HG03575 (cell line): ENCODE measurements at regions not wholly inside any gene's neighbourhood (a gene's known extent, or its start where the extent isn't known, plus 50 kb on each side); places are given as distances from the start of the nearest gene placed in this dataset.
"Not testable (repeated sequence)": the region's sequence is repeated elsewhere in the genome, so short reads cannot be mapped to it uniquely, and the experiment has no call there.

Source experiments
- ATAC-seq: cut with Tn5 transposase; IDR thresholded peaks from one replicate; pipeline ENCODE4 v1.9.1; 2021; ENCODE audit not compliant: unreplicated experiment, insufficient number of reproducible peaks, low FRiP score; ENCODE audit errors: extremely low read depth

DNA sequence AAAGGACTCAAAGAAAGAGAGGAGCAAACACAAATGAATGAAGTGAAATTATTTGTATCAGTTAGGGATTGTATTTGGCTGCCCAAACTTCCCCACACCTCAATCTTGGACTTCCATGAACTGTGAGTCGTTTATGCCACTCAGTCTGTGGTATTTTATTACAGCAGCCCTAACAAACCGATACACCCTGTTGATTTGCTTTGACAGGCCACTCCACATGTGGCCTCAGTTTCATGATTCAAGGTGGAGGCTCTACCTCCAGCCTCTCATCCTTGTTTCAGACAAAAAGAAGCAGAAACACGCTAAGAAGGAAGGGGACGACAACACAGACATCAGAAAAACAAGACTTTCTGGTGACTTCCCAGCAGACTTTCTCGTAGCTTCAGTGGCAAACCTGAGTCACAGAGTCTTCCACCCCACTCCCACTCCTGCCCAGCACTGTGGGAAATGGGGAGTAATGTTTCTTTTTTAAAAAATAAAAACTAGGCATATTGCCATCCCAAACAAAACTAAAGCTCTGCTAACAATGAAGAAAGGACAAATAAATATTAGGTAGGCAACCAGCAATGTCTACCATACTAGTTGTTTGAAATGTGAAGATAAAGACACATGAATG lies 52.2 kb upstream of the ABCA1 start:
- ATAC-seq, result no peak

GRCh38 chr9:104981543-104982129 lies 53.7 kb upstream of the ABCA1 start:
- no peak for ATAC-seq

DNA sequence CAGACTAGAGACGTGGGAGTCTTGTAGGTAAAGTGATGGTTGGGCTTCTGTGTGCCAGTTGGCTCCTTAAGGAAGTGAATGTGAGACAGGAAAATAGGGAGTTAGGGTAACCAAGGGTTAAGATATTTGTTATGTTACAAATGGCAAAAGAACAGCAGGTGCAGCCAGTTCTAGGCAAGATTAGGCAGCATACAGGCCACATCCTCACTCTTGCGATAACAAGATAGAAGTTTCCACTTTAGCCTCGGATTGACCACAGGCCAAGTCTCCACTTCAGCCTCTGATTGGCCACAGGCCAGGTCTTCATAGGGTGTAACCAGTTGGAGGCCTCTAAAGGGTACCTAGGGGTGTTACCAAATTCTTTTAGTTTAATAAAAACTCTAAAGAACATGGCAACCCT lies 54.6 kb upstream of the ABCA1 start:
- no peak for ATAC-seq

DNA sequence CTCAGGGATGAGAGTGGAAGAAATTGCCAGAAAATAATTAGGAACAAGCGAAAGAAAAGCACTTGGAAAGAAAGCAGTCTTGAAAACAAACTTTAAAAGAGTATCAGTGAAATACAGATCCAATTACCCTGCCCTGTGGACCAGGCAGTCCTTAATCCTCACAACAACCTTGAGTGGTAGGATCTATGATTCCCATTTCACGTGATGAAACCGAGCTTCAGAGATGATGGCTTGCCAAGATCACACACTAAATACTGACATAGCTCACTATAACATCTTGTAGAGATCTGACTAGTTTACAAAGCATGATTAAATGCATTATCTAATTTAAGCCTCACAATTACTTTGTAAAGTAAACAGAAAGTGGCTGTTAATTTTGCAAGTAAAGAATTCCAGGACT lies 55.5 kb upstream of the ABCA1 start:
- ATAC-seq, result no peak

GRCh38 chr9:104984121-104984520 lies 56.2 kb upstream of the ABCA1 start:
- no peak for ATAC-seq

DNA sequence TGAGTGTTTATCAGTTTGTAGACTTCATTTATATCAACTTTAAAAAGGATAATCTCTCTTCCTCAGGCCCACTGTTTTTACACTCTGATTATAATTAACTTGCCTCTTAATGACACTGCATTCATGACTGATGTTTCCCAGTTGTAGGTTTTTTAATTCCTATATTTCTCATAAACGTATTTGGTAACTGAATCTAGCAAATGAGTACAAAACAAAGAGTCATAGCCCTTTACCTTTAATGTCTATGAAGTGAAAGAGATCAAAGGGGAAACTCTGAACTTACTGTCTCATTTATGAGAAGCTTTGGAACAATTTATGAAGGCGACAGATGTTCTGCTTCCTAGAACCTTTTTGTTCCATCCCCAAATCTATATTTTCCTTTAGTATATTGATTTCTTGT lies 56.6 kb upstream of the ABCA1 start:
- ATAC-seq, result no peak

GRCh38 chr9:104984948-104985347 lies 57.0 kb upstream of the ABCA1 start:
- ATAC-seq, result no peak

DNA sequence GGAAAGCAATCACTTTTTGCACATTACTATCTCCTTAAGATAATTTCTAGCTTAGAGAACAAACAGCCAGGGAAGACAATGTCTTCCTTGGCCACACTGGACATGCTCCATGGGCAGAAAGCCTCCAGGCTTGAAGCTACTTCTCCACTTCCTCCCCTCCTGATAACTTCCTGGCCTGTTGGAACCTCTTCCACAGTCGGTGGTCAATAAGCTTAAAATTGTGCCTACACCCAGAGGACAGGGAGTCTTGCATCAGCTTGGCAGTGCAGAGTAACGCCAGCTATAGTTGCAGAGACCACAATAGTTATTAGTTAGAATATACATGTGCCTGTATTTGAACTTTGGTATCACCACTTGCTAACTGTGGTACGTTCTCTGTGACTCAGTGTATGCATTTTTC lies 58.1 kb upstream of the ABCA1 start:
- ATAC-seq, result no peak

DNA sequence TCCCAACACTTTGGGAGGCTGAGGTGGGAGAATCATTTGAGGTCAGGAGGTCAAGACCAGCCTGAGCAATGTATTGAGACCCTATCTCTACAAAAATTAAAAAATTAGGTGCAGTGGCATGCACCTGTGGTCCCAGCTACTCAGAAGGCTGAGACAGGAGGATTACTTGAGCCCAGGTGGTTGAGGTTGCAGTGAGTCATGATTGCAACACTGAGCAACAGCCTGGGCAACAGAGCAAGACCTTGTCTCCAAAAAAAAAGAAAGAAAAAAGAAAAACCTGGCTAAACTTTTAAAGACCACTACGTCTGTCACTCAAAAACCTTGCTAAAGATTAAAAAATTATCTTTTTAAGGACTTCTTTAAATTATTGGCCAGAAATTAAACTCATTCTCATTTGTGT lies 59.8 kb upstream of the ABCA1 start:
- no peak for ATAC-seq

DNA sequence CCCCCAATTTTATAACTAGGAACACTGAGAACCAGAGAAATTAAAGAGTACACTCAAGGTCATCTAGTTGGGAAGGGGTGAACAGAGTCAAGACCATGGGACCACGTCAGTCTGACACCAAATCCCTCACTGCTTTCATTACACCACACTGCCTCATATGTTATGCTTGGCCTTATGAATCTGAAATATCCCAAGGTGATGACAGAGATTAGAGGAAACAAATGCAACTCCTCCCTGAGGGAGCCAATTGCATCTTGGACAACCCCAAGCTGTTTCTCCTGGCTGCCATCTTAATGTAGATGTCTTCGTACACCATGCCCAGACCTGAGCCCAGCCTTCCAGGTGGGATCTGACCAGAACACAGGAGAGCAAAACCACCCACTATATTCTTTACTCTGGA lies 60.6 kb upstream of the ABCA1 start:
- no peak for ATAC-seq

DNA sequence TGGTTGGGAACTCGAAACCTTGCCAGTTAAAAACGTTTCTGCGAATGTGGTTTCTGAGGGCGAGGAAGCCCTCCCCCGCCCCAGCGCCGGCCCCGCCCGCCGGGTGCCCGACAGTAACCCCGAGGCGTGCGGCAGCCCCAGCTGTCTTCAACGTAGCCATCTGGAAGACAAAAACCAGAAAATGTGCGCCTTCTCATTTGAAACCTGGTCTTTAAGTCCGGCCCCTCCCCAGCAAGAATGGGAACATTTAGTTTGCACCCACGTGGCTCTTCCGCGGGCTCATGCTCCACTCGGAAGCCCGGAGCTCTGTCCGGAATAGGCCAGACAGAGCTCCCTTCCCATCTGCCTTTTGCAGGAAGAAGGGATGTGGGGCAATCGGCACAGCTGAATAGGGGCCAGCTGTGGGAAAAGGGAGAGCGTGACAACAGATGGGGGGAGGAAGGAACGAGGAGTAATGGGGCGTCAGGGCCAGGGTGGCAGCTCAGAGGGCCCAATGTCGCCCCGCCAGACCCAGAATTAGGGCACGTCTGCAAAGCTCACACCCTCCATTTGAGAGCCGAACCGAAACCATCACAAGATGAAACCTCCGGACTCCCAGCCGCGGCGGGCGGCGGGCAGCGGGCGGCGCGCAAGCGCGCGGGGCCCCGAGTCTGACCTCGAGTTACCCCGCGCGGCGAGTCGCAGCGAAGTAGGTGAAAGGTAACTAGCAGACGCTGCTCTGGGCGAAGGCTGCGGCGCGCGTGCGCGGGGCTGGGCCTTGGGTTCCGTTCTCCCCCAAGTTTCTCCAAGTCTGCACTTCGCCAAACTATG lies 63.4 kb upstream of the ABCA1 start:
- ATAC-seq, result peak; percentile 75

GRCh38 chr9:104992659-104993058 lies 64.7 kb upstream of the ABCA1 start:
- no peak for ATAC-seq

DNA sequence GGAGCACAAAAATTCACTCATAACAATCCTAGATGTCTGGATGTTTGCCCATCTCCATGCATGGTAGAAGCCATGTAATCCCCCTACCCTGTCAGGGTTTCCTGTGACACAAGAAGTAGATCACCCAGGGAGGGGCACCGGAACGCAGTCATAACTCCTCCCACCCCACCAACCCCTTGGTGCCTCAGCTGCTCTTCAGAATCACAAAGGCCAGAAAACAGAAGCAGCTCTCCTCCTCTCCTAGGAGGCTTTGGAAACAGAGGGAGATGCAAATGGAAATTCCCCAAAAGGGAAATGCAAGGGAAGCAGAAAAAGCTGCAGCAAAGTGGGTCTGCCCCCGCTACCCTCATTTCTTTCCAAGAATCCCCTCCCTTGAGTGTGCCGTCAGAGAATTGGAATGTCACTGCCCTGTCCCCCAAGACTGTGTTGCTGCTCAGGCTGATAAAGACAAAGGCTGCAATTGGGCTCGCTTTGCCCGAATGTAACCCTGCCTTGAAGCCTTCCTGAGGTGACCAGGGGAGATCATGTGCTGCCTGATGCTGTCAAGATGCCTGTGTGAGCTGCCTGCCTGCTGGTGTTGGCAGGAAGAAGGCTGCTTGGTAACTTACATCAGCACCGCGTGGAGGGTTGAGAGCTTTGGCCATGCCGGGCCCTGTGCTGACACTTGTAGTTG lies 65.5 kb upstream of the ABCA1 start:
- ATAC-seq, result no peak

DNA sequence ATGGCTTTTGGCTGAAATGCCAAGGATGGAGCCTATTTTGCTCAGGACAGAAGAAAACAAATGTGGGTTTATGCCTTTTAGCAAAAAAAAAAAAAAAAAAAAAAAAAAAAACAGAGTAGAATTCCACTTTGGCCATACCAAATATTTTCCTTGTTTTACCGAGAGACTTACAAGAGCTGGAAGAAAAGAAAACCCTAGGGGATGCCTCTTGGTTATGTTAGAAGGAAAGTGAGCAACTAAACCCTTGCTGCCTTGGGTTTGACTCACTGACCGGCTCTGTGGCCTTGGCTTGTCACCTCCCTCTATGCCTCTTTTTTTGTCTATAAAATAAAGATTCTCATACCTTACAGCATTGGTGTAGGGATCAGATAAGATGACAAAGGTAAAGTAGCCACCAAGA lies 69.6 kb upstream of the ABCA1 start:
- ATAC-seq, result no peak

GRCh38 chr9:104999136-104999535 lies 71.2 kb upstream of the ABCA1 start:
- ATAC-seq, result no peak

DNA sequence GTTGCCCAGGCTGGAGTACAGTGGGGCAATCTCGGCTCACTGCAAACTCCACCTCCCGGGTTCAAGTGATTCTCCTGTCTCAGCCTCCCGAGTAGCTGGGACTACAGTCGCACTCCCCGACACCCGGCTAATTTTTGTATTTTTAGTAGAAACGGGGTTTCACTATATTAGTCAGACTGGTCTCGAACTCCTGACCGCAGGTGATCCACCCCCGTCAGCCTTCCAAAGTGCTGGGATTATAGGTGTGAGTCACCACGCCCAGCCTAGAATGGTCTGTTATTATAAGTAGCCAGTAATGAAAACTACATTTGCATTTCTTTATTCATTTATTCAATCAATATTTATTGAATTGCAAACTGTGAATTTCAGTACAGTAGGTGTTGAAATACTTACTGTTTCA lies 72.6 kb upstream of the ABCA1 start:
- not testable (repeated sequence) for ATAC-seq

- ATAC-seq, result no peak
These were observed 76.6 kb upstream of the ABCA1 start for GRCh38 chr9:105004466-105005090.

DNA sequence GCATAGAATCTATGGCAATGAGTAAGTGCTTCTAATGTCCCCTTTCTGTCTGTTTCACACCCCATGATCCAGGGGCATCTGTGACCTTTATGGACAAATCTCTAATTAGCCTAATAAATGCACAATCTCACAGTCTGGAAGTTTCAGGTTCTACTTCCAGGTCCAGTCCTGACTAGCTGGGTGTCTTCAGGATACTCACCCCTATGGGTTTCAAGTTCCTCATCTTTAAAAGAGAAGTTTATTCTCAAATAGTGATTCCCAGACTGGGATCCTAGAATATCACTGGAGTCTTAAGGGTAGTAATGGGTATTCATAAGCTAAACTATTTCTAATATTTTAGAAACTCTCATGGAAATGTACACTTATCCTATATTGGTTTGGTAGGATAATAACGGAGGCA lies 77.2 kb upstream of the ABCA1 start:
- no peak for ATAC-seq

DNA sequence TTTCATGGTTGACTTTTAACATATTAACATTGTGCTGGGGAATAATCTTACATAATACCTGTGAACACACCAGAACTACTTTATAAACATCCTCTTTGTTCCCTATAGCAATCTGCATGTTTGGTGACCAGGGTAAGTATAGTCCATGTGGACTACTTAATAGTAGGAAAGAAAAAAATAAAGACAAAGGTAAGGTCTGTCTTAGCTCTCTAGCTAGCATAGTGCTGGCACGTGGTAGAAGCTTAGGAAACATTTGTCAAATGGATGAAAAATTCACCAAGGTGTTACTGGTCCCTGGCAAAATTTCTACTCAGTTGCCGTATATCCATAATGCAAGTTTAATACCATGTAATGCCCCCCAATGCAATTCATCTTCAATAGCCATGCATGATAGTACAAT lies 78.6 kb upstream of the ABCA1 start:
- ATAC-seq, result no peak

GRCh38 chr9:105007143-105007542 lies 79.2 kb upstream of the ABCA1 start:
- ATAC-seq, result no peak
